MG63 (cell line): ENCODE measurements at regions not wholly inside any gene's neighbourhood (a gene's known extent, or its start where the extent isn't known, plus 50 kb on each side); places are given as distances from the start of the nearest gene placed in this dataset.

Experiments used
- DNase-seq: peaks from one replicate; pipeline ENCODE4 v3.0.0-alpha.2; 2020
- H3K27me3 ChIP-seq: fragments of 250-450 bp; sonication (Bioruptor Pico); 2 replicates; pipeline ENCODE4 v1.5.1; 2020; ENCODE audit warnings: mild to moderate bottlenecking, moderate library complexity
- H3K36me3 ChIP-seq: fragments of 250-450 bp; sonication (Bioruptor Pico); 2 replicates; pipeline ENCODE4 v1.5.1; 2020; ENCODE audit warnings: mild to moderate bottlenecking, moderate library complexity
- H3K4me3 ChIP-seq: fragments of 250-450 bp; sonication (Bioruptor Pico); 2 replicates; pipeline ENCODE4 v1.5.1; 2020; ENCODE audit warnings: mild to moderate bottlenecking, moderate library complexity
- H3K9me3 ChIP-seq: fragments of 250-450 bp; sonication (Bioruptor Pico); 2 replicates; pipeline ENCODE4 v1.5.1; 2020; ENCODE audit warnings: mild to moderate bottlenecking, moderate library complexity

DNA sequence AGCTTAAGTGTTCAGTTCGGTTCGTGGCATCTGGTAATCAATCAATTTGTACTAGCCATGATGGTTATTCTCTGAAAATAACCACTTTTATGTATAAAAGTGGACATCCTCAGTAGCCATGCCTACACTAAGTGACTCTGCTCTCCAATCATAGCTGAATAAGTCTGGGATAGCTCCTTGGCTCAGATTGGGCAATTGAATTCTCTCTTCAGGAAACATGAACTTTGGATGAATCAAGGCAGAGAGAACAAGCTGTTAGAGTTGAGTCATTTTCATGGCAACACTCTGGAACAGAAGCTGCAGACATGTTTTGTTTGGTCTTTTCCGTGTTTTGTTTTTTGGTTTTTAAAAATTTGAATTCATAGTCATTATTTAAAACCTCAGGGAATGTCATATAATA, 66.8 kb upstream of the TMEM164 start:
- Histone ChIP-seq H3K9me3 (no peaks in the 10 kb centered on the region), H3K36me3 (no peaks in the 10 kb centered on the region), H3K4me3 (no peak overlapping the region), H3K27me3 (no peaks in the 10 kb centered on the region)
- DNase-seq = no peak

DNA sequence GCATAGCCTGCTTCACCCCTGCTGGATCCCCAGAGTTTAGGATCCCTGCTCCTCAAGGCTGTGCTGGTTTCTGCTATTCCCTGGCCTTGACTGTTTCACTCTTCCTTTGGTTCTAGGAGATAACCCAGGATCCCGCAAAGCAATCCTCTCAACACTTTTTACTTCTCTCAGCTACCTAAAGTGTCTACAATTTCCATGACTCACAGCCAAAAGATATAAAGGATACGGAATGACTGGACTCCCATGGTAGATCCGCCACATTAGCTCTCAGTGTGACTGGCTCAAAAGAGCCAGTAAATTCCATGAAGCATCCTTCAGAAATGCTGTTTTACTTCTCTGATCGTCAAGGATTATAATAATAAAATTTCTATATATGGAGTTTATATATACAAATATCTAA, 66.3 kb upstream of the TMEM164 start:
- Histone ChIP-seq H3K27me3 (no peaks in the 10 kb centered on the region), H3K9me3 (no peaks in the 10 kb centered on the region), H3K36me3 (no peaks in the 10 kb centered on the region), H3K4me3 (no peak overlapping the region)
- no peak for DNase-seq

DNA sequence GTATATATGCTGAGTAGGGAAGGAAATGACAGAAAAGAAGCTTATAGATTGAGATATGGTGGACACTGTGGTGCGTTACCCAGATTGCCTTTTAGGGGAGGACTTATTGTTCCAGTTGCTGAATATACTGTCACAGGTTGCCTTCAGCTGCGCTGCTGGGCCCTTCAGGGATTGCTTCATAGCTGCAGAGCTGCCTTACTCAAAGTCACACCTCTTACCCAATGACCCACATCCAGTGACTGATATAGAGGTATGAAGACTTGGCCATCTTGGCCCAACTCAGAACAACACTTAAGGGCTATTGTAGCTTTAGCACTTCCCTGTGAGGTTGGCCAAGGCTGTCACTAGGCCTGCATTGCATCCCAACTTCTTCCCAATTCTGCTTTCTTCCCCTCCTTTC, 63.4 kb upstream of the TMEM164 start:
- Histone ChIP-seq H3K9me3 (no peaks in the 10 kb centered on the region), H3K4me3 (no peak overlapping the region), H3K27me3 (no peaks in the 10 kb centered on the region), H3K36me3 (no peaks in the 10 kb centered on the region)
- no peak for DNase-seq

DNA sequence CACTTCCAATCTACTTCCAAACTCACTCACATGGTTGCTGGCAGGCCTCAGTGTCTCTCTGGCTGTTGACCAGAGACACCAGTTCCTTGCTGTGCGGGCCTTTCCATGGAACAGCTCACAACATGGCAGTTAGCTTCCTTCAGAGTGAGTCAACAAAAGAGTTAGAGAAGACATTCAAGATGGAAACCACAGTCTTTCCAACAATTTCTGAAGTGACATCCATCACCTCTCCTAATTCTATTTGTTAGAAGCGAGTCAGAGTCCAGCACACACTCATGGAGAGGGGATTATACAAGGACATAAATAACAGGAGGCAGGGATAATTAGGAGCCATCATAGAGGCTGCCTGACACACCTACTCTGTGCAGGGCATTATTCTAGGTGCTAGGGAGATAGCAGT, 62.5 kb upstream of the TMEM164 start:
- no peak overlapping the region for H3K4me3 ChIP-seq
- DNase-seq = no peak
- H3K27me3 ChIP-seq = no peaks in the 10 kb centered on the region
- H3K9me3 ChIP-seq = no peaks in the 10 kb centered on the region
- H3K36me3 ChIP-seq = no peaks in the 10 kb centered on the region

DNA sequence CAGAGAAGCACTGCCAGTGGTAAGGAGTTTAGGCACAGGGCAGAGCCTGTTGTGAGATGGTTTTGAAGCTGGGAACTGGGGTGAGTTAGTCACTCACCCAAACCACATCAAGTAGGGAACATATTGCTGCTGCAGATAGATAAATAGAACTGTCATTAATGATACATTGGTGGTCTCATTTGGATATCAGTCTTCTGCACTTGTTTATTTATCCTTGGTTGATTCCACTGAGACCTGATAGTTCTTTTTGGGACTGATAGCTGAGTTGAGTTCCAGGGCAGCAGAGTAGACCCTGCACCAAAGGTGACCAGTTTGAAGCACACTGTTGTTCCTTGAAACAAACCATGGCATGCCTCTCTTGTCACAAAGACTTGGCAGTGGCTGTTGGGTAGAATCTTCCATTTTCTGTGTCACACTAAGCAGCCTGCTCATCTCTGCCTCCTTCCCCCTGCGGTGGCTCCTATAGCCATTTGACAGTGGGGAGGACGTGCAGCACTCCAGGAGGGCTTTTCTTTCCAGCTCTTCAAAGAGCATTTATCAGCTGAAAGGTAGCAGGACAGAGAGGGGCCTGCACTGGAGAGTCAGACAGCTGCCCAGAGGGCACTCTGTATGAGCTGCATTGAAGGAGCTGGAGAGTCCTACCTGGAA, 59.7 kb upstream of the TMEM164 start:
- H3K27me3 ChIP-seq = no peaks in the 10 kb centered on the region
- no peaks in the 10 kb centered on the region for H3K9me3 ChIP-seq
- no peaks in the 10 kb centered on the region for H3K36me3 ChIP-seq
- no peak for DNase-seq
- H3K4me3 ChIP-seq = no peak overlapping the region

DNA sequence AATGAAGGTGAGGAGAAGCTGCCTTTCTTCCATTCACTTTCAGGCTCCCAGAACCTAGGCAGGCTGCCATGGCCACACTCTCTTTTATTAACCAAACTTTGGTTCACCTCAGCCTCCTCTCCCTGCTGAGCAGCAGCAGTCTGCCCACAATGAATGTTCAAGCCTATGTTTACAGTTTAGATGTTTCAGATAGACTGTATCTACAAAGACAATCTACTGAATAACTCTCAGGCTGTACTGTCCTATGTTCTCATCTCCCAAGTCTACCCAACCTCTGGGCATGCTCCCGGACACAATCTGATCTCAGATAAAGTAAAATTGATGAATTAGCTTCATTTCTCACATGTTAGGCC, 59.2 kb upstream of the TMEM164 start:
- H3K27me3 ChIP-seq = no peaks in the 10 kb centered on the region
- no peaks in the 10 kb centered on the region for H3K36me3 ChIP-seq
- no peaks in the 10 kb centered on the region for H3K9me3 ChIP-seq
- no peak overlapping the region for H3K4me3 ChIP-seq
- DNase-seq = no peak

DNA sequence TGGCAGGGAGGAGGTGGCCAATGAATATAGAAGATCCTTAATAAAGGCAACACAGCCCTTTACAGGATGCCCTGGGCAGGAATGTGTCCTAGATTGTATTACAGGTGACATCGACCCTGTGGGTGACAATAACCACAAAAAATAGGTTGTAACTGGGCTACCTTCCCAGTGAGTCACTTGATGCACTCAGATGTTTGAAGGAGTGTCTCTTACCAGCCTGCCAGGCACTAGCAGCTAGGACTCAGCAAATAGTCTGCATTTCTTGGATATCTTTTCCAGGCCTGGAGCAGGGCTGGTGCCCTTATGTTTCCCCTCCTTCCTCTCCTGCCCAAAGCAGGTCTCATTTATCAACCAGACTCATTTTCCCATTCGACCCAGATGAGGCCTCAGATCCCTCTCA, 50.9 kb upstream of the TMEM164 start:
- Histone ChIP-seq H3K27me3 (no peaks in the 10 kb centered on the region), H3K9me3 (no peaks in the 10 kb centered on the region), H3K36me3 (no peaks in the 10 kb centered on the region), H3K4me3 (no peak overlapping the region)
- peak; percentile 15 for DNase-seq

DNA sequence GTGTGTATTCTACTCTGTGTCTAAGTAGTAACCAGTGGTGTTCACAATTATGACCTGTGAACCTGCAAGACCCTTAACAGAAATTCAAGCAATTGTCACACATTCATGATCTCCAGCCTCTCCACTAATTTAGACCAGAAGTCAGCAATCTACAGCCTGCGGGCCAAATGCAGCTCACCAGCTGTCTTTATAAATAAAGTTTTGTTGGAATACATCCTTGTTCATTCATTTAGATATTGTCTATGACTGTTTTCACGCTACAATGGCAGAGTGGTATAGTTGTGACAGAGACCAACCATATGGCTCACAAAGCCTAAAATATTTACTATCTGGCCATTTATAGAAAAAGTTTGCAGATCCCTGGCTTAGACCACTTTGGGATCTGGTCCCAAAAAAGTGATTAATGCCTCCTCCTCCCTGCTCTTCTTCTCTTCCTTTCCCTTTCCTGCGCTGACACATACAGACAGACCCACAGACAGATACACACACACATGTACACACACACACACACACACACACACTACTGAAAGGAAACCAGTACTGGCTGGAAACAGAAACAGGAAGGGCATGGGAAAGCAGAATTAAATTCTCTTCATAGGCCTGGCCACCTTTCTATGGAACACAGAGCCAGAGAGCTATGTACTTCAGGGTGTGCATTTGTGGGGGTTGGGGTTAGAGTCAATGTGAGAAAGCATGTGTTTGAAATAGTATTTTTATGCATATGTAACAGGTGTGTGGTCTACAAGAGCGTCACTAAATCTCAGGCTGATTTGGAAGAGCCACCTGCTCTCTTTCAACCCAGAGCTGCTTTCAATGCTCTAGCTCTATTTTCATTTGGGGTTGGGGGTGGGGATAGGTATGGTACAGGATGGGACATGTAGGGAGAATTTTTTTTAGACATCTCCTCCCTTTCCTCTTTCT, 49.7 kb upstream of the TMEM164 start:
- H3K27me3 ChIP-seq = no peaks in the 10 kb centered on the region
- DNase-seq = no peak
- no peaks in the 10 kb centered on the region for H3K36me3 ChIP-seq
- H3K4me3 ChIP-seq = no peak overlapping the region
- no peaks in the 10 kb centered on the region for H3K9me3 ChIP-seq
